CD4-positive, alpha-beta T cell treated with Interleukin-17A for 1 hour (primary cell): ENCODE measurements at regions not wholly inside any gene's neighbourhood (a gene's known extent, or its start where the extent isn't known, plus 50 kb on each side); places are given as distances from the start of the nearest gene placed in this dataset.

Source experiments
- DNase-seq: peaks from one replicate; pipeline ENCODE4 v3.0.0-alpha.2; 2020

- no peak for DNase-seq
Measured at GRCh38 chr7:85478530-85478929, 291.7 kb upstream of the SEMA3D start.

DNA sequence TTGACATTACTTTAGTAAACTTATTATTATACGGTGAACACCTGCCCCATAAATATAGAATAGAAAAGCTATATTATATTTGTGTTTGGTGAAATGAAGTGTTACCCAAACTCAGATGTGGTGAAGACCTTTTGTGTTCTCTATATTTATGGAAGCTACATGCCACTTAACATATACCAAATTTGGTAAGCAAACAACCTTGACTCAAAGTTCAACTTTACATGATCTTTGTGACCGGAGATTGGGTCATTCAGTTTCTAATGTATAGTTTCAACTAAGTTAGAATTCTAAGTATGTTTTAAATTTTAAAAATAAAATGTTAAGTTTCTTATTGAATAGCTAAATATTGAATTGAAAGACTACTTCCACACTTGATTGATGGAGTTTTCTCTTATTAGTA, 288.6 kb upstream of the SEMA3D start:
- DNase-seq = no peak

- no peak for DNase-seq
Measured at GRCh38 chr7:85475071-85475470, 288.2 kb upstream of the SEMA3D start.

DNA sequence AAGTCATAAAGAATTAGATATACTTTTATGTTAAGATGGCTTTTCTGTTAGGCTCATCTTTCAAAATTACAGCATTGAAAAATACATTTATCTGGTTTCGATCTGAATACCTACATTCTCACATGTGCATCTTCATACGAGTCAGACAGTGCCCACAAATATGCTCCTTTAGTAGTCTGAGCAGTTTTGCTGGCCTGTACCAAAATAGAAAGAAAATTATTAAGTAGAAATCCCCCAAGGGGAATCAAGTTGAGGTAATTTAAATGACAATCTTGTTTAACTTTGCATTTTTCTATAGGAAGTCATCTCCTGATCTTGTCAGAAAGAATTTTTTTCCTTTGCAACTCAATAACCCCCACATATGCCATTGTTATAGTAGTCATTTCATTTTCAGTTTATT, 287.4 kb upstream of the SEMA3D start:
- no peak for DNase-seq

GRCh38 chr7:85471740-85472139, 284.9 kb upstream of the SEMA3D start:
- no peak for DNase-seq

GRCh38 chr7:85471307-85471706, 284.5 kb upstream of the SEMA3D start:
- DNase-seq = no peak

DNA sequence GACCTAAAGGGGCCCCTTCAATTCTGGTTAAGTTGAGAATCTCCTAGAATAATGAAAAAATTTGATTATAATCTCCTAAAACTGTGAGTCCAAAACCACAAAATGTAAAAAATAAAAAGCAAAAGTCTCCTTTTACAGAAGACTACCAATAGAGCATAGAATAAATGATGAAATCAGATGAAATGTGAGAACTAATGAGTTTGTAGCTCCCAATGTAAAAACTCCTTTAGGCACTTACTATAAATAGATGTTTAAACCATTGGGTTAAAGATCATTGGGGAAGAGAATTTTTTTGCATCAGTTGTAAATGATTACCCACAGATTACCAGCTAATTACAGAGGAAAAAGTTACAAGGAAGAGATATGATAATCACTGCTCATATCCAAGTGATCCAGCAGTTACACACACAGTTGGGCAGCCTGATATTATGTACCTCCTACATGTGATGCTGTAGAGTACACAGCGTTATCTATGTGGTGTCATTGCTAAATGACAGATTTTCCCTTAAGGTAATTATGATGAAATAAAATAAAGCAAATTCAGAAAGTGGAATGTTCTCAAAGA, 282.7 kb upstream of the SEMA3D start:
- no peak for DNase-seq

GRCh38 chr7:85464042-85464651, 277.3 kb upstream of the SEMA3D start:
- no peak for DNase-seq

DNA sequence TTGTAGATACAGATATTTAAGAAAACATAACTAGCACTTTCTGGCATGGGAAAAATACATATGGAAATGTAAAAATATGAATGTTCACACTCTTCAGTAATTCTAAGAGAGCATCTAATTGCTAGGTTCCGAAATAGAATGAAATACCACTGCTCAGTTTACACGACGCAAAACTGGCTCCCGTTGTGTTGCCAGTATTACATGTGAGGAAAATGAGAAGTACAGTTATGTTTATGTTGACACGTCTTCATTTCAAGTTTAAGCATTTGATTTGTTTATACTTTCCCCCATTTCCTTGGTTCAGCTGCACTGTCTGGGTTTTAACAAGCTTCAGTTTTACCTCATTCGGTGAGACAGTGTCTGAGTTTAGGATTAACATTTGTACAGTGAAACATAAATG, 275.8 kb upstream of the SEMA3D start:
- no peak for DNase-seq

GRCh38 chr7:85457911-85458310, 271.1 kb upstream of the SEMA3D start:
- no peak for DNase-seq

DNA sequence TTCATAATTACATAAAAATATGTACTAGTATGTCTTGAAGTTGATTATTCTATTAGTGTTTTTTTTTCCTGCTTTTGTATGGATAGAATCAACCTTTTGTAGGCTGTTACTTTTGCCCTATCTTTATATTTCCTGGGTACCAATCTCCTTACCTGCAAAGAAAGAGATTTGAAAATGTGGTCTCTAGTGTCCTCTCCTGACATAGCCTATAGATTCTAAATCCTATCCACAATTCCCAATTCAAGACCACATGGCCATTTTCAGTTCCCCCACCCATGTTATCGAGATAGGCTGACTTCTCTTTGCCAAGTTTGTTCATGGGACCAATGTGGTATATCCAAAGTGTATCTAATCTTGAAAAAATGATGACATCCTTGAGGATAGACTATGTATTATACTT, 269.4 kb upstream of the SEMA3D start:
- no peak for DNase-seq

GRCh38 chr7:85454904-85455303, 268.0 kb upstream of the SEMA3D start:
- DNase-seq = no peak

DNA sequence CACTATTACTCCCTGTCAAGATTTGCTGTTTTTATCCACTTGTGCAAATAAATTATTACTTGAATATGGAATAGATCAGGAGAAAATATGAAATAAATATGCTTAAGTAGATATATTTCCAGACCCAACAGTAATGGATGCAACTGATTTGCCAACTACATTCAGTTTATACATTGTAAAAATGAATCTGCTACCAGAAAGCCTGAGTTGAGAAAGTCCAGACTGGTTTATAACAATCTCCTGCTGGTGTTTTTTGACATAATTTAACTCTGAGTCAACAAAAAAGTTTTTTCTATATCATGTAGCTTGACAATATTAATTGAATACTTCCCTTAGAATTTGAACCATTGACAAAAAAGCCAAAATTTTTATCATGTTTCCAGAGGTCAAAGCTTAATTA, 265.8 kb upstream of the SEMA3D start:
- DNase-seq = no peak

DNA sequence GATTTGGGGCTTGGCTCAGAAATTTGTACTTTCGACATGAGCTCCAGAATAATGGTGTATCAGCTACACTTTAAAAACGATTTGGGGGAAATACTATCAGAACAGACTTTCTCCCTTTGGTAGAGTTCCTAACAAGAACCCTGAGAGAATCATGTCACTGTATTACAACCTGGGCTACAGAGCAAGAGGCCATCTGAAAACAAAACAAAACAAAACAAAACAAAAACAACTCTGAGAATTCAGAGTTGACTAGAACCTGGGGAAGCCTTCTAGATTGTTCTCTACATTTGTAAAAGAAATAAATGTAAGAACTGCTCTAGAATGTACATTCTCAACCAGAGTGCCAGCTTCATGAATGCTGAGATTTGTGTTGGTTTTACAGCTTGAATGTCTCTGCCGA, 262.6 kb upstream of the SEMA3D start:
- DNase-seq = no peak

DNA sequence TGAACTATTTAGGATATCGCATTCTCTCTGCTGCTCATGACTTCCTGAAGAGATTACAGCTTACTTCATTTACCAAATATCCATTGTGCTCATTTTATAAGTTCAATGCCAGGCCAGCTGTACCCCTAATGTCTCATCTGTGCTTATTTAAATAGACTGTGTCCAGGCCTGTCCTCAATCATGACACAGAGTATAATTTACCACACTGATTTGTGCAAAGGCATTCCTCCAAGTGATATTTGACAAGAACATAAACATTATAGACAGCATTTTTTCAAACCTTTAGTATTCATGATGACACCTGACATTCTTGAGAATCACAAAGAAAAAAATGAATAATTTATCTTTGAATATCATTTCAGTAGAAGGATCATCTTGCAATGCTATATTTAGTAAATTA, 260.1 kb upstream of the SEMA3D start:
- no peak for DNase-seq

GRCh38 chr7:85426487-85426960, 239.7 kb upstream of the SEMA3D start:
- DNase-seq = no peak

DNA sequence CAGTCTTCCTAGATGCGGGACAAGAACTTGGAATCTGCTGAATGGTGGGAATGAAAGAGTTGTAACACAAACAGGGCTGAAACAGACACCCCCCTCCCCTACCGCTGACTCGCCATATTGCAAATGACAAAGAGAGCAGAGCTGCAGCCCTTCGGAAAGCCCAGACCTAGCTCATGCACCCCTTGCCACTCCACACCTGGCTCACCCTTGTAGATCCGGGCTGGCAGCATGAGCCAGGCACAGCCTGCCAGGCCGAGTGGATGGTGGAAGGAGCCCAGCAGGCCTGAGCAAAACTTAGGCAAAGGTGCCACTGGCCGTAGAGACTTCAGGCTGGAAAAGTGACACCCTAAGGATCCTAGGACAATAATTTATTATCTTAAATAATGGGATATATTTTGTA, 237.4 kb upstream of the SEMA3D start:
- DNase-seq = no peak

DNA sequence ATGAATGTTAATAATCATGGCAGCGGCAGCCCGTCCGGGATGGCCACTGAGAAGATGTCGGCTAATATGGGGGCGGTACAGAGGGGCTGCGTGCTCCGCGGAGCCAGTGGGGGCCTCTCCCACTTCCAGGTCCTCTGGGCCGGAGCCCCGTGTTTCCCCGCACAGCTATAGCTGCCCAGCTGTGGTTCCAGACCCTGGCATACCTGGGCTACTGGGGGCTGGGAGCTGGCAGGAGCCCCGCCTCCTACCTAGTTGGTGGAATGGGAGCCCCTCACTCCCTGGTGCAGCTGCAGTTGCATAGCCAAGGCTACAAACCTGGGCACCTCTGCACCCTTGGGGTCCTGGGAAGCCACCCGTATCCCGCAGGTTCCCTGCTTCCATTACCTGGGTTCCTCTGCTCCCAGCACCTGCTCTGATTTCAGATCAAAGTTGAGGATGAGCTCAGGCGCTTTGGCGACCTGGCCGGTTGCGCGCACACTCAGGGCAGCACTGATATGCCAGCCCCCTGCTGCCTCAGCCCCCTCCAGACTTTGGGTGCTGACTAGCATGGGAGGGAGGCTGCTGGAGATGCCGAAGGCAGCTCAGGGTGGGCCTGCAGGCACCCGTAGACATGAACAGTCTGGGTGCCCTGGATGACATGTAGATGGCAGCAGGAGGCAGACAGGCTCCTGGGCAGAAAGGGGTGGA, 236.5 kb upstream of the SEMA3D start:
- no peak for DNase-seq

- DNase-seq = no peak
Measured at GRCh38 chr7:85415743-85416142, 228.9 kb upstream of the SEMA3D start.

GRCh38 chr7:85413718-85414117, 226.9 kb upstream of the SEMA3D start:
- DNase-seq = no peak

DNA sequence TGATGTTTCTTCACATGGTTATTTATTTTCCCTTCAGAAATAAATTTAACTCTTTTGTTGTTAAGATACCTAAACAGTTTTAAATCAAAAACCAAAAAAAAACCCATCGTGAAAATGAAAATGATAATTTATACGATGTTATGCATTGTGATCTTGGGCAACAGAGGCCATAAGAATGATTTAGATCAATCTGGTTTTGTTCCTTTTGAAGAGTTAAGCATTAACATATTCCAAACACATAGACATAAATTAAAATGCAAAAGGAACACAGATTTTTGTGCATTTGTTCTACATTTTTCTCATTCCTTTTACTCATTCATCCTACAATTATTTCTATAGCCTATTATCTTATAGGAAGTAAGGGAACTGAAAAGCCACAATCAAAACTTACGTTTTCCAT, 226.1 kb upstream of the SEMA3D start:
- DNase-seq = no peak

GRCh38 chr7:85407391-85407790, 220.5 kb upstream of the SEMA3D start:
- no peak for DNase-seq

- DNase-seq = no peak
Measured at GRCh38 chr7:85405016-85405902, 218.4 kb upstream of the SEMA3D start.

GRCh38 chr7:85396676-85397075, 209.8 kb upstream of the SEMA3D start:
- no peak for DNase-seq
